IPS DF 6.9 (cell line): ENCODE measurements at regions not wholly inside any gene's neighbourhood (a gene's known extent, or its start where the extent isn't known, plus 50 kb on each side); places are given as distances from the start of the nearest gene placed in this dataset.

Experiments
- DNase-seq: peaks from one replicate; pipeline ENCODE4 v3.0.0-alpha.2; 2013; ENCODE audit warnings: low read depth, low spot score
- H3K27ac ChIP-seq: one replicate; pipeline ENCODE4 v1.5.1; 2013; ENCODE audit warnings: low read length, control low read depth
- H3K27me3 ChIP-seq: 2 replicates; pipeline ENCODE4 v1.6.1; 2013; ENCODE audit warnings: mild to moderate bottlenecking, low read length; ENCODE audit not compliant: control insufficient read depth, insufficient read depth
- H3K36me3 ChIP-seq: 2 replicates; pipeline ENCODE4 v1.6.1; 2013; ENCODE audit warnings: low read length; ENCODE audit not compliant: control insufficient read depth, insufficient read depth
- H3K4me1 ChIP-seq: 2 replicates; pipeline ENCODE4 v1.6.1; 2013; ENCODE audit warnings: low read length; ENCODE audit not compliant: control insufficient read depth, insufficient read depth
- H3K4me3 ChIP-seq: 2 replicates; pipeline ENCODE4 v1.5.1; 2013; ENCODE audit warnings: mild to moderate bottlenecking, low read length
- H3K9me3 ChIP-seq: 2 replicates; pipeline ENCODE4 v1.6.1; 2013; ENCODE audit warnings: low read length, inconsistent platforms; ENCODE audit not compliant: control insufficient read depth, insufficient read depth
- WGBS: extraction: QIAGEN DNeasy Blood & Tissue Kit; methylation state at CpG from one replicate; pipeline ENCODE4 v1.1.7; 2013; ENCODE audit warnings: mixed read lengths, missing lambda C conversion rate; ENCODE audit not compliant: insufficient read length, insufficient coverage; 5-methylcytosine and 5-hydroxymethylcytosine counted together

DNA sequence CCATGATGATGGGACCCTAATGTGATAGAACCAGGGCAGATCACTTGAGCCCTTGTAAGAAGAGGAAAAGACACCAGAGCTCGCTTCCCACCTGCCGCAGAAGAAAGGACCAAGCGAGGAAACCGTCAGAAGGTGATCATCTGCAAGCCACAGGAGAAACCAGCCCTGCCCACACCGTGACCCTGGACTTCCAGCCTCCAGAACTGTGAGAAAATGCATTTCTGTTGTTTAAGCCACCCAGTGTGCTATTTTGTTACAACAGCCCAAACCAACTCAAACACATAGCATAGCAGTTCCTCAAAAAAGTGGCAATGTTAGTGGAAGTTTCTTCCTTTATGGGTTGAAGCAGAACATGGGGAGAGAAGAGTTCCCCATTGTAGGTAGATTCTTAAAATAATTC is 107.9 kb upstream of the BCL2L14 start:
- Histone ChIP-seq H3K27ac (no peak overlapping the region), H3K4me3 (no peak overlapping the region), H3K36me3 (no peaks in the 10 kb centered on the region), H3K9me3 (no peaks in the 10 kb centered on the region), H3K4me1 (peaks cover 2% of the 10 kb centered on the region; the same call in 1 of the 2 replicates), H3K27me3 (no peaks in the 10 kb centered on the region)
- no CpG with 5 or more reads among the region's 5 CpGs for WGBS
- DNase-seq: no peak

DNA sequence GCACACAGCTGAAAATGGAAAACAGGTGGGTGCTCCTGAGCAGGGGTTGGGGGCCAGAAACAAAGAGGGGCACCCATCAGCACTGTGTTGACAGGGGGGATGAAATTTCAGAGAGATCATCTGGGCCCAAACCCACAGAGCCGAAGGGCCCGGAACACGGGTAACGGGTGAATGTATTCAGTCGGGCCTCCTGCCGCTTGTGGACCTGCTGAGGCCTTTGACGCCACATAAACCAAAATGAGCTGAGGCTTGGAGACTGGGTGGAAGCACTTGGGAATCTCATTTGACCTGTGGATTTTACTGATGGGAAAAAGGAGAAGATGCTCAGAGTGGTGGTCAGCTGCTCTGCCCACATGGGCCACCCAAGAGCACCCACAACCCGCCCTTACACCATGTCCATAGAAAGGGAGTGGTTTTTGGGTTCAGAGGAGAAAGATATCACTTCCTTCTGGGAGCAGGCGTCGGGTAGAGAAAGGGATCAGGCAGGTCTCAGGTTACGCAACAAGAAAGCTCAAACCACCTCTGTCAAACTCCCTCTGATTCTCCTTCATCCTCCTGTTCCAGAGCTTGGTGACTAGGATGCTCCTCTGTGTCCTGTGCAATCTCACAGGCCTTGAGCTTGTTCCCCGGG is 106.8 kb upstream of the BCL2L14 start:
- no peak for DNase-seq
- peaks cover 4% of the 10 kb centered on the region; the same call in 1 of the 2 replicates for H3K4me1 ChIP-seq
- no peaks in the 10 kb centered on the region for H3K36me3 ChIP-seq

DNA sequence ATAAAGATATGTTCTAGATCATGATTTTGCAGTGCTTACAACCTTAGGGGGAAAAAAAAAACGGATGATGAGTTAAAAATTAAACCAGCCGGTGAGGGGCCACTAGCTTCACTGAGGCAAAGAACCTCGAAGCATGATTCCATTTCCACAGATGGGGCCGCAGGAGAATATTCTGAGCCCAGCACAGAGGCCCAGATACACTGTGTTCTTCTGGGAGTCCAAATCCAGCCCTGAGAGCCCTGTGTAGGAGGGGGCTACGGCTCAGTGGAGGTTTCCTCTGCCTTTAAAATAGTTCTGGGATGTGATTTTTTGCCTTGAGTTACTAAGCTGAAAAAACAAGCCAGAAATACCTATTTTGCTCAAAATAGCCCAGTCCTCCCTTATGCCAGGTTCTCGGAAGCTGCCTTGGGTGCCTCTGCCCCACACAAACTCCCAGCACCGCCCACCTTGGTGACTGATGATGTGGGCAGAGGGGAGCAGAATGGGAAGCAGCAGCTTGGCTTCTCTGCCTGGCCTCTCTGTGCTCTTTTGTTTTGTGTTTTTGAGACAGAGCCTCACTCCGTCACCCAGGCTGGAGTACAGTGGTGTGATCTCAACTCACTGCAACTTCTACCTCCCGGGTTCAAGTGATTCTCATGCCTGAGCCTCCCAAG is 105.4 kb upstream of the BCL2L14 start:
- H3K9me3 ChIP-seq: no peaks in the 10 kb centered on the region
- H3K4me3 ChIP-seq: no peak overlapping the region
- H3K27me3 ChIP-seq: no peaks in the 10 kb centered on the region
- WGBS: no CpG with 5 or more reads among the region's 9 CpGs
- peaks cover 2% of the 10 kb centered on the region; the same call in 1 of the 2 replicates for H3K4me1 ChIP-seq
- no peak overlapping the region for H3K27ac ChIP-seq
- H3K36me3 ChIP-seq: no peaks in the 10 kb centered on the region
- DNase-seq: no peak

More for the DNA sequence above, 106.8 kb upstream of the BCL2L14 start:
- no peak overlapping the region for H3K4me3 ChIP-seq
- H3K27ac ChIP-seq: no peak overlapping the region
- no peaks in the 10 kb centered on the region for H3K27me3 ChIP-seq
- H3K9me3 ChIP-seq: no peaks in the 10 kb centered on the region
- WGBS: no CpG with 5 or more reads among the region's 12 CpGs

DNA sequence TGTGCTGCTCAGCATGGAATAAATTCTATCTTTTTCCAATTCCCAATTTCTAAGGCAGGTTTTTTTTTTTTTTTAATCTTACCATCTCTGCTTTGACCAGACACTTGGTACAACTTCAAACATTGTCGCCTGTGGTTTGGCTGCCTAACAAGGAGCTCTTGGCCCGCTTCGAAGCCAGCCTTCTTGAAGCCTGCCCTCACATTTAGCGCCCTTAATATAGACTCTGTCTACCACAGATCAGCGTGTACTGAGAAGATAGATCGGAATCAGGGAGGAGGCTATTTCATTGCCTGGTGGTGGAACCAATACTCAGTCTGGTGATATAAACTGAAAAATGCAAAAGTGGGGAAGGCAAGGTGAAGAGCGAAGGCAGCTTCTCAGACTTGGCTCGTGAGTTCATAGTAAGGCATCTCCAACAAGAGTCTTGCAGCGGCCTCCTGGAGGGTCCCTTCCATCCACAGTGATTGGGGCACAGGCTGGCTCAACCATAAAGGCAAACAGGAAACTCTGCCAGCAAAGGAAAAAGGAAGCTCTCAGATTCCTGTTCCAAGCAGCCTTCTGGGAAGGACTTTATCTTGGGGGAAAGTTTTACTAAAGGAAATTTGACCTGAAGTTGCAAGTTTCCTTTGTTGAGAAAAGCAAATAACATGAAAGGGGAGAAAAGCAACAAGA is 103.2 kb upstream of the BCL2L14 start:
- no peaks in the 10 kb centered on the region for H3K9me3 ChIP-seq
- DNase-seq: no peak
- H3K4me1 ChIP-seq: peaks cover 2% of the 10 kb centered on the region; the same call in 1 of the 2 replicates
- H3K4me3 ChIP-seq: no peak overlapping the region
- H3K36me3 ChIP-seq: no peaks in the 10 kb centered on the region
- H3K27ac ChIP-seq: no peak overlapping the region
- no peaks in the 10 kb centered on the region for H3K27me3 ChIP-seq
- WGBS: no CpG with 5 or more reads among the region's 9 CpGs

DNA sequence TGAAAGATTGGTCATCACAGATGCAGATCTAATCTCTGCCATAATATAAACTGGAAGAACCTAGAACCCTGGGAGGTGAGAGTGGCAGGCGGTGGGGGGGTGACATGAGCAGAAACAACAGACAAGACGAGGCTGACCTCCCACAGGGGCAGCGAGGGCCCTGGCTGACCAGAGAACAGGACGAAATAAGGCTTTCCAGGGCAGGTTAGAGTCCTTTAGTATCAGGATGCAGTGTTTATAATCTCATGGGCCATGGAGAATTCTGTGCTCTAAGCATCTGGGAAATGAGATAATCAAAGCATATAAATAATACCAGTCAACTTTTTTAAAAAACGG is 102.7 kb upstream of the BCL2L14 start:
- Histone ChIP-seq H3K9me3 (no peaks in the 10 kb centered on the region), H3K27me3 (no peaks in the 10 kb centered on the region), H3K27ac (no peak overlapping the region), H3K4me1 (peaks cover 2% of the 10 kb centered on the region; the same call in 1 of the 2 replicates), H3K36me3 (no peaks in the 10 kb centered on the region), H3K4me3 (no peak overlapping the region)
- no CpG with 5 or more reads among the region's 5 CpGs for WGBS
- DNase-seq: no peak

DNA sequence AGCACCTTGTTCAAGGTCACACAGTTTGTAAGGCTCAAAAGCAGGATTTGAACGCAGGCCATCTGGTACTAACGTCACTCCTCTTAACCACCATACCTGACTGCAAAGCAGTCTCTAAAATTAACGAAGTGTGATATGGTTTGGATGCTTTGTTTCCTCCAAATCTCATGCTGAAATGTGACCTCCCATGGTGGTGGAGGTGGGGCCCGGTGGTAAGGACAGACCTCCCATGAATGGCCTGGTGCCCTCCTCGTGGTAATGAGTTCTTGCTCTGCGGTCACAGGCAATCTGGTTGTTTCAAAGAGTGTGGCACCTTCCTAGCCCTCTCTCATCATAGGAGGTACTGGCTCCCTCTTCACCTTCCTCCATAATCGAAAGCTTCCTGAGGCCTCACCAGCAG is 102.2 kb upstream of the BCL2L14 start:
- WGBS: no CpG with 5 or more reads among the region's 7 CpGs
- H3K4me1 ChIP-seq: peaks cover 2% of the 10 kb centered on the region; the same call in 1 of the 2 replicates

DNA sequence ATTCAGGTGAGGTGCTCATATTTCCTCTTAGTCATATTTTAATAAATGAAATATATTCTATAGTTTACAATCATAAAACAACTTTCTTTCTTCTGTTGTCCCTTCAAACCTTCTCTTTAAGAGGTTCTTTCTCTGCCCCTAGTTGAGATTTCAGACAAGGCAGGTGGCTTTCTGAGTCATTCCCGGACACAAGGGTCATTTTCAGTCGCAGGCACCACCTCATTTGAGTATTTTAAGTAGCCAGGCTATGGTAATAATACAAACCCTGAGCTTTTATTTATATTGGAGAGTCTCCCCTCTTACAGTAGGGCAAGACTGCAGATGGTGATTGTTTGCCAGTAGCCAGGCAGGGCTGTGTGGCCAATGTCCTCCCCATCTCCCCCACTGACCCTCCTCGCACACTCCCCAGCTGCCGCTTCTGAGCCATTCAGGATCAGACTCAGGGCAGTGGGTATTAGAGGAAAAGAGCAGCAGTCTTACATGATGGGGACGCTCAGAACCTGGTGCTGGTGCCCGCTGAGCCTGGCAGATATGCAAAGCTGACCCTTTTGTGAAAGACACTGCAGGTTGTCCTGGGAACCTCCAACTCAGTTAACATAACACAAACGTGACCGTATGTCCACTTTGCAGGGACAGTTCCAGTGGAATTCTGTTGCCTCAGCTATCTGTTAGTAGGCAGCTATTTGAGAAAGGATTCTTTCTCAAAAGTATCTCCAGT is 101.1 kb upstream of the BCL2L14 start:
- H3K36me3 ChIP-seq: no peaks in the 10 kb centered on the region
- 0 out of 2 replicates have a peak, but pooled peaks cover 2% of the 10 kb centered on the region for H3K4me1 ChIP-seq
- H3K9me3 ChIP-seq: no peaks in the 10 kb centered on the region
- no peaks in the 10 kb centered on the region for H3K27me3 ChIP-seq
- no peak overlapping the region for H3K4me3 ChIP-seq
- no CpG with 5 or more reads among the region's 8 CpGs for WGBS
- DNase-seq: no peak
- H3K27ac ChIP-seq: no peak overlapping the region

More for the DNA sequence above, 102.2 kb upstream of the BCL2L14 start:
- H3K36me3 ChIP-seq: no peaks in the 10 kb centered on the region
- no peaks in the 10 kb centered on the region for H3K27me3 ChIP-seq
- no peak overlapping the region for H3K4me3 ChIP-seq
- H3K9me3 ChIP-seq: no peaks in the 10 kb centered on the region
- DNase-seq: no peak
- no peak overlapping the region for H3K27ac ChIP-seq

DNA sequence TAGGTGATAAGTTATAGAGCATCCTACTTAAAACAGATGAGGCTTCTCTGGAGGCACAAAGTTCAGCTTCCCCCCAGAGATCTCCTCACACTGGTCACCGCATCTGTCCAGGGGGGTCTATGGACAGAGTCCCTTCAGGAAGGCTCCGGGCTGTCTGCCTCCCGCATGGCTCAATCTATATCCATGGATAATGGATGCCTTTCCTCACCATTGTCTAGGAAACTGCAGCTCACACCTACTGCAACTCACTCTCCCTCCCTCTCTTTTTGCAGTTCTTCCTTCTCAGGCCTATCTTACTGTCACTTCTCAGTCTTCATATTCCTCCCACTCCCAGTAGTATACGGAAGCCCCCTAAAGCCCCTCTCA is 100.6 kb upstream of the BCL2L14 start:
- no CpG with 5 or more reads among the region's 4 CpGs for WGBS
- no peak overlapping the region for H3K4me3 ChIP-seq
- 0 out of 2 replicates have a peak, but pooled peaks cover 2% of the 10 kb centered on the region for H3K4me1 ChIP-seq
- H3K27ac ChIP-seq: no peak overlapping the region
- no peaks in the 10 kb centered on the region for H3K9me3 ChIP-seq
- no peak for DNase-seq
- no peaks in the 10 kb centered on the region for H3K27me3 ChIP-seq
- H3K36me3 ChIP-seq: no peaks in the 10 kb centered on the region

DNA sequence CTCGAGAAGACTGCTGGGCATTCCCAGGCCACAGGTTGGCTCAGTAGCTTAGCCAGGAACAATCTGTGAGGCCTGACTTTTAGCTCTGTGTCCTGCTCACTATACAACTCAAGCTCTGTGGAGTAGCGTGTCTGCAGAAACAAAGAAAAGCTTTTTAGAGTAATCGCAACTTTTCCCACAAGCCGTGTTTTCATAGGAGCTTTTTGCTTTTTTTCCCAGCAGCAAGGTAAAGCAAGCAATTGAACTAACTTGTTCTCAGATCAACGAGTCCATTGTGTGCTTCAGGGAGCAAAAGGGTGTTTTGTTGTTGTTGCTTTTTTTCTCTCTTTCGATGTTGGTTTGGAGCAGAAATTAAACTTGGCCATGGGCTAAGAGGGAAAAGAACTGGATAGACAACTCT is 97.3 kb upstream of the BCL2L14 start:
- H3K27me3 ChIP-seq: no peaks in the 10 kb centered on the region
- H3K27ac ChIP-seq: no peak overlapping the region
- no CpG with 5 or more reads among the region's 6 CpGs for WGBS
- H3K4me1 ChIP-seq: 0 out of 2 replicates have a peak, but pooled peaks cover 2% of the 10 kb centered on the region
- no peaks in the 10 kb centered on the region for H3K9me3 ChIP-seq
- DNase-seq: no peak
- H3K4me3 ChIP-seq: no peak overlapping the region
- no peaks in the 10 kb centered on the region for H3K36me3 ChIP-seq

DNA sequence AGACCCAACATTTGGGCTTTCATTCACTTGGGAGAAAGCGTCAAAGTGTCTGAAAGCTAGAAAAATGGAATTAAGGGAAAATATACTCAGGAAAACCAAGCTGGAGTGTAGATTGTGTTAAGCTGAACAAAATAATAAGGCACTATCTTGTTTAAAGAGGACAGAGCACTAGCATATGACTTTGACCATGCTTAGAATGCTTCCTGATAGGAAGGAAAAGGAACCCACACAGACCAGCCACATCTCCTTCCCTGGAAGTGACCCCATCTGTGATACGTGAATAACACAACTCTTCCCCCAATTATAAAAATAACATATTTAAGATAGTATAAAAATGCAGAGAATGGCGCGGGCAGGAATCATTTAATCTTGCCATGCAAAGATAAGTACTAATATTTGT is 94.7 kb upstream of the BCL2L14 start:
- no peaks in the 10 kb centered on the region for H3K27me3 ChIP-seq
- no CpG with 5 or more reads among the region's 4 CpGs for WGBS
- no peak for DNase-seq

More for the DNA sequence above, 94.7 kb upstream of the BCL2L14 start:
- Histone ChIP-seq H3K4me1 (no peaks in the 10 kb centered on the region), H3K4me3 (no peak overlapping the region), H3K36me3 (no peaks in the 10 kb centered on the region), H3K27ac (no peak overlapping the region), H3K9me3 (no peaks in the 10 kb centered on the region)
